Ammon's horn (tissue), 1 donor: ENCODE measurements at regions not wholly inside any gene's neighbourhood (a gene's known extent, or its start where the extent isn't known, plus 50 kb on each side); places are given as distances from the start of the nearest gene placed in this dataset.
"Not testable (repeated sequence)": the region's sequence is repeated elsewhere in the genome, so short reads cannot be mapped to it uniquely, and the experiment has no call there.

Experiments
- DNase-seq: peaks from one replicate; pipeline ENCODE4 v3.0.0-alpha.2; 2016; ENCODE audit warnings: low spot score

GRCh38 chrX:148268673-148269072 is 231.7 kb upstream of the AFF2 start:
- no peak for DNase-seq

- DNase-seq, result no peak
Observed at GRCh38 chrX:148269513-148269912, 230.9 kb upstream of the AFF2 start.

- DNase-seq, result no peak
Observed at GRCh38 chrX:148270499-148270898, 229.9 kb upstream of the AFF2 start.

GRCh38 chrX:148271263-148271662 is 229.2 kb upstream of the AFF2 start:
- no peak for DNase-seq

GRCh38 chrX:148281920-148282319 is 218.5 kb upstream of the AFF2 start:
- no peak for DNase-seq

- no peak for DNase-seq
Observed at GRCh38 chrX:148282504-148282903, 217.9 kb upstream of the AFF2 start.

GRCh38 chrX:148284056-148284455 is 216.4 kb upstream of the AFF2 start:
- no peak for DNase-seq

GRCh38 chrX:148284821-148285220 is 215.6 kb upstream of the AFF2 start:
- DNase-seq, result no peak

GRCh38 chrX:148288451-148288850 is 212.0 kb upstream of the AFF2 start:
- DNase-seq, result no peak

GRCh38 chrX:148290041-148290440 is 210.4 kb upstream of the AFF2 start:
- DNase-seq, result no peak

- DNase-seq, result no peak
Observed at GRCh38 chrX:148290931-148291330, 209.5 kb upstream of the AFF2 start.

GRCh38 chrX:148298737-148299136 is 201.7 kb upstream of the AFF2 start:
- DNase-seq, result no peak

- DNase-seq, result not testable (repeated sequence)
Observed at GRCh38 chrX:148305214-148305613, 195.2 kb upstream of the AFF2 start.

- no peak for DNase-seq
Observed at GRCh38 chrX:148309413-148309812, 191.0 kb upstream of the AFF2 start.

- no peak for DNase-seq
Observed at GRCh38 chrX:148310426-148311165, 189.8 kb upstream of the AFF2 start.

GRCh38 chrX:148311544-148311943 is 188.9 kb upstream of the AFF2 start:
- DNase-seq, result no peak

- peak; percentile 8 for DNase-seq
Observed at GRCh38 chrX:148314876-148315275, 185.5 kb upstream of the AFF2 start.

GRCh38 chrX:148316446-148316845 is 184.0 kb upstream of the AFF2 start:
- no peak for DNase-seq

GRCh38 chrX:148322906-148323305 is 177.5 kb upstream of the AFF2 start:
- no peak for DNase-seq

- DNase-seq, result no peak
Observed at GRCh38 chrX:148333989-148334388, 166.4 kb upstream of the AFF2 start.

GRCh38 chrX:148337873-148338272 is 162.5 kb upstream of the AFF2 start:
- DNase-seq, result no peak

- DNase-seq, result no peak
Observed at GRCh38 chrX:148354916-148355315, 145.5 kb upstream of the AFF2 start.

- no peak for DNase-seq
Observed at GRCh38 chrX:148361641-148362040, 138.8 kb upstream of the AFF2 start.

GRCh38 chrX:148363471-148364235 is 136.8 kb upstream of the AFF2 start:
- DNase-seq, result no peak
